Glutamatergic neuron (in vitro differentiated cells): ENCODE measurements at regions not wholly inside any gene's neighbourhood (a gene's known extent, or its start where the extent isn't known, plus 50 kb on each side); places are given as distances from the start of the nearest gene placed in this dataset.

Source experiments
- DNase-seq: peaks from one replicate; pipeline ENCODE4 v3.0.0; 2022
- H3K27ac Mint-ChIP-seq: one replicate; pipeline ENCODE4 v1.8.0; 2020; ENCODE audit warnings: mild to moderate bottlenecking, mixed read lengths, inconsistent platforms; ENCODE audit not compliant: unreplicated experiment
- H3K27me3 Mint-ChIP-seq: one replicate; pipeline ENCODE4 v1.8.0; 2020; ENCODE audit warnings: mild to moderate bottlenecking, moderate library complexity, mixed read lengths, inconsistent platforms; ENCODE audit not compliant: unreplicated experiment
- H3K36me3 Mint-ChIP-seq: one replicate; pipeline ENCODE4 v1.8.0; 2020; ENCODE audit warnings: mild to moderate bottlenecking, mixed read lengths, inconsistent platforms; ENCODE audit not compliant: unreplicated experiment
- H3K4me1 Mint-ChIP-seq: one replicate; pipeline ENCODE4 v1.8.0; 2020; ENCODE audit warnings: mild to moderate bottlenecking, low read depth, mixed read lengths, inconsistent platforms; ENCODE audit not compliant: unreplicated experiment
- H3K4me3 Mint-ChIP-seq: one replicate; pipeline ENCODE4 v1.8.0; 2020; ENCODE audit warnings: mild to moderate bottlenecking, mixed read lengths, inconsistent platforms; ENCODE audit not compliant: unreplicated experiment
- H3K9me3 Mint-ChIP-seq: one replicate; pipeline ENCODE4 v1.8.0; 2020; ENCODE audit warnings: mild to moderate bottlenecking, moderate library complexity, mixed read lengths, inconsistent platforms; ENCODE audit not compliant: unreplicated experiment
- TF ChIP-seq, protein P1 (sequence below): fragments of 200-600 bp; sonication (generic); IDR thresholded peaks from one replicate; pipeline ENCODE4 v1.5.0; 2021; ENCODE audit not compliant: partially characterized antibody, unreplicated experiment

DNA sequence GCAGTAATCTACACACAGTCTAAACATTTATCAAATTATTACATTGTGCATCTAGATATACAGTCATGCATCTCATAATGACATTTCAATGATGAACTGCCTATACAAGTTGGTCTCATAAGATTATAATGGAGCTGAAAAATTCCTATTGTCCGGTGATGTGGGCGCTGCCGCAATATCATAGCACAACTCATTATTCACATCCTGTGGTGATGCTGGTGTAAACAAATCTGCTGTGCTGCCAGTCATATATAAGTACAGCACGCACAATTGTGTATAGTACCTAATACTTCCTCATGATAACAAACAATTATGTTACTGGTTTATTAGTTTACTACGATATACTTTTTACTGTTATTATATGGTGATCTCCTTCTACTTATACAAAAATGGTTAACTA, 768.8 kb upstream of the NOVA1 start:
- H3K9me3 Mint-ChIP-seq, result no peaks in the 10 kb centered on the region
- TF ChIP-seq, protein P1, sequence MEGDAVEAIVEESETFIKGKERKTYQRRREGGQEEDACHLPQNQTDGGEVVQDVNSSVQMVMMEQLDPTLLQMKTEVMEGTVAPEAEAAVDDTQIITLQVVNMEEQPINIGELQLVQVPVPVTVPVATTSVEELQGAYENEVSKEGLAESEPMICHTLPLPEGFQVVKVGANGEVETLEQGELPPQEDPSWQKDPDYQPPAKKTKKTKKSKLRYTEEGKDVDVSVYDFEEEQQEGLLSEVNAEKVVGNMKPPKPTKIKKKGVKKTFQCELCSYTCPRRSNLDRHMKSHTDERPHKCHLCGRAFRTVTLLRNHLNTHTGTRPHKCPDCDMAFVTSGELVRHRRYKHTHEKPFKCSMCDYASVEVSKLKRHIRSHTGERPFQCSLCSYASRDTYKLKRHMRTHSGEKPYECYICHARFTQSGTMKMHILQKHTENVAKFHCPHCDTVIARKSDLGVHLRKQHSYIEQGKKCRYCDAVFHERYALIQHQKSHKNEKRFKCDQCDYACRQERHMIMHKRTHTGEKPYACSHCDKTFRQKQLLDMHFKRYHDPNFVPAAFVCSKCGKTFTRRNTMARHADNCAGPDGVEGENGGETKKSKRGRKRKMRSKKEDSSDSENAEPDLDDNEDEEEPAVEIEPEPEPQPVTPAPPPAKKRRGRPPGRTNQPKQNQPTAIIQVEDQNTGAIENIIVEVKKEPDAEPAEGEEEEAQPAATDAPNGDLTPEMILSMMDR, result no peak
- H3K27me3 Mint-ChIP-seq, result no peaks in the 10 kb centered on the region
- H3K4me3 Mint-ChIP-seq, result no peak overlapping the region
- H3K27ac Mint-ChIP-seq, result no peak overlapping the region
- no peak for DNase-seq
- H3K4me1 Mint-ChIP-seq, result no peaks in the 10 kb centered on the region
- no peaks in the 10 kb centered on the region for H3K36me3 Mint-ChIP-seq

DNA sequence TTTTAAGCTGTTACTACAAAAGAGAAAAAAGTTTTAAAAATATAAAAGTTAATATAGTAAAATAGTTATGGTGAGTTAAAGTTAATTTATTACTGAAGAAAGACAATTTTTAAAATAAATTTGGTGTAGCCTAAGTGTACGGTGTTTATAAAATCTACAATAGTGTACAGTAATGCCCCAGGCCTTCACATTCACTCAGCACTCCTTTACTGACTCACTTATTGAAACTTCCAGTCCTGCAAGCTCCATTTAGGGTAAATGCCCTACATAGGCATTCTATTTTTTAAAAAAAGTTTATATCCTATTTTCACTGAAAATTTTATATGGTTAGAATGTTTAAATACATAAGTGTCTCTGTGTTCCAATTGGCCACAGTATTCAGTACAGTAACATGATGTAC, 769.5 kb upstream of the NOVA1 start:
- H3K4me3 Mint-ChIP-seq, result no peak overlapping the region
- no peaks in the 10 kb centered on the region for H3K9me3 Mint-ChIP-seq
- no peak for DNase-seq
- H3K27me3 Mint-ChIP-seq, result no peaks in the 10 kb centered on the region
- H3K36me3 Mint-ChIP-seq, result no peaks in the 10 kb centered on the region
- no peak overlapping the region for H3K27ac Mint-ChIP-seq
- TF ChIP-seq, protein P1, result no peak
- H3K4me1 Mint-ChIP-seq, result no peaks in the 10 kb centered on the region

DNA sequence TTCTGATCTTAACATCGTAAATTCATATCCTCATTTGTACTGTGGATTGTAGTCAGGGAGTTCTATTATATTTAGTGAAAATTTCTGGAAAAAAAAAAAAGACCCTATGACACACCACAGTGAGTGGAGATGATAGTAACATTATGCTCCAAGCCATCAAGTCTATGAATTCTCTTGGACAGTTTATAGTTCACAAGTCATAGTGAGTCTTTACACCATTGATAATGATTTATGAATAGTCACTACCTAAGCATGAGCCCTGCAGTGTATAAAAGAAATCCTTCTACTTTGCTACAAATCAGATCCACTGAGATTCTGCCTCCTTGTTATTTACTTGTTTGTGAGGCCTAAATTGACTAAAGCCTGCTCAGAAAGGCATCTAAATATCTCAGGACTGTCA, 772.2 kb upstream of the NOVA1 start:
- TF ChIP-seq, protein P1, result no peak
- Mint-ChIP-seq H3K4me1 (no peaks in the 10 kb centered on the region), H3K27ac (no peak overlapping the region), H3K4me3 (no peak overlapping the region), H3K36me3 (no peaks in the 10 kb centered on the region), H3K27me3 (no peaks in the 10 kb centered on the region), H3K9me3 (no peaks in the 10 kb centered on the region)
- DNase-seq, result no peak

DNA sequence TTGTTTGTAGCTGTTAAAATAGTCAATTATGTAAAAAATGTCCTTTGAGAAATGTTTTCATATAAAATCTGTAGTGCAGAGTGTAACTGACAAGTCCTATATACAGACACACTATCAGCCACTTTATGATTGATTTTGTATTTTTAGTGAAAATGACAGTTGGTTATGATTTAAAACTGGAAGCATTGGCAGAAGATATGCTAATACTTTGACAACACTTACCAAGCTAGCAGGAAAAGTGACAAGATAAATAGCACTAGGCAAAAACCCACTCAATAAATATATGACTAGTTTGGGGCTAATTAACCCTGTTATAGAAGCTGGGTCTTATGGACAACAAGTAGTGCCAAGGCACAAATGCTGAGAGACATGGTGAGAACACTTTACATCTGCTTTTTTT, 772.9 kb upstream of the NOVA1 start:
- Mint-ChIP-seq H3K27ac (no peak overlapping the region), H3K9me3 (no peaks in the 10 kb centered on the region)

DNA sequence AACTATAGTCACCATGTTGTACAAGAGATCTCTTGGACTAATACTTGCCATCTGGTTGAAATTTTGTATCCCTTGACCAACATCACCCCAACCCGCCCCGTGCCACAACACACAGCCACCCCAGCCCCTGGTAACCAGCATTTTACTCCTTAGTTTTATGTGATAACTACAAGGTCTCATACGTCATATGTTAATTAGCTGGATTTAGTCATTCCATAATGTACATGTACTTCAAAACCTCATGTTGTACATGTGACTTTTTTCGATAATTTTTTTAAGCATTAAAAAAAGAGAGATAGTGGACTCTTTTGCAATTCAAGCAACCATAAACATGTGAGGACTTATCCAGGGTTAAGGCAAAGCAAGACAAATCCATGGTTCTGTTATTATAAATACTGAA, 773.4 kb upstream of the NOVA1 start:
- Mint-ChIP-seq H3K27me3 (no peaks in the 10 kb centered on the region), H3K4me1 (no peaks in the 10 kb centered on the region), H3K4me3 (no peak overlapping the region), H3K9me3 (no peaks in the 10 kb centered on the region), H3K27ac (no peak overlapping the region), H3K36me3 (no peaks in the 10 kb centered on the region)
- DNase-seq, result no peak
- TF ChIP-seq, protein P1, result no peak

More for the DNA sequence above, 772.9 kb upstream of the NOVA1 start:
- H3K4me1 Mint-ChIP-seq, result no peaks in the 10 kb centered on the region
- H3K36me3 Mint-ChIP-seq, result no peaks in the 10 kb centered on the region
- DNase-seq, result no peak
- no peaks in the 10 kb centered on the region for H3K27me3 Mint-ChIP-seq
- no peak overlapping the region for H3K4me3 Mint-ChIP-seq
- TF ChIP-seq, protein P1, result no peak
